CD14-positive monocyte (primary cell): ENCODE measurements at regions not wholly inside any gene's neighbourhood (a gene's known extent, or its start where the extent isn't known, plus 50 kb on each side); places are given as distances from the start of the nearest gene placed in this dataset.

Experiments
- DNase-seq, 3 donors: peaks; one replicate each; pipeline ENCODE4 v3.0.0-alpha.2; 2011 to 2022
- H2AFZ ChIP-seq: 2 replicates; pipeline ENCODE4 v1.6.0; 2012; ENCODE audit warnings: mild to moderate bottlenecking, low read depth, low read length, inconsistent platforms; ENCODE audit not compliant: insufficient read depth, poor library complexity, severe bottlenecking
- H3K27ac ChIP-seq, 2 donors: 1 replicate in 1 of 2; 2 replicates in 1 of 2; pipeline ENCODE4 v1.5.1; 2012 to 2013; ENCODE audit warnings: low read length in 2 of 2, control low read depth in 1 of 2, inconsistent platforms in 1 of 2, low read depth in 1 of 2, mild to moderate bottlenecking in 1 of 2
- H3K27me3 ChIP-seq, 2 donors: one replicate each; pipeline versions ENCODE4 v1.6.0 to v1.6.1; 2011 to 2013; ENCODE audit warnings: low read length in 2 of 2; ENCODE audit not compliant: control insufficient read depth in 2 of 2, insufficient read depth in 2 of 2
- H3K36me3 ChIP-seq, 2 donors: replicated peaks in 1 of 2; 1 replicate in 1 of 2; 2 replicates in 1 of 2; pipeline versions ENCODE4 v1.5.1 to v1.6.1; 2012 to 2013; ENCODE audit warnings: low read length in 2 of 2, control low read depth in 1 of 2, inconsistent platforms in 1 of 2, mild to moderate bottlenecking in 1 of 2; ENCODE audit not compliant: insufficient read depth in 2 of 2, control insufficient read depth in 1 of 2
- H3K4me1 ChIP-seq, 2 donors: 1 replicate in 1 of 2; 2 replicates in 1 of 2; pipeline versions ENCODE4 v1.5.1 to v1.6.1; 2012 to 2013; ENCODE audit warnings: low read length in 2 of 2, control low read depth in 1 of 2, inconsistent platforms in 1 of 2, mild to moderate bottlenecking in 1 of 2, moderate library complexity in 1 of 2; ENCODE audit not compliant: insufficient read depth in 2 of 2, control insufficient read depth in 1 of 2
- H3K4me2 ChIP-seq: replicated peaks from 2 replicates; pipeline ENCODE3; 2012; ENCODE audit warnings: low read length, moderate library complexity, mild to moderate bottlenecking; ENCODE audit not compliant: poor library complexity, severe bottlenecking; ENCODE audit errors: extremely low read depth
- H3K4me3 ChIP-seq, 3 experiments: fragments of 200-600 bp in 1 of 3; sonication (generic) in 1 of 3; replicated peaks in 1 of 3; 1 replicate in 2 of 3; 2 replicates in 1 of 3; pipeline ENCODE4 v1.5.1; 2011 to 2013; ENCODE audit warnings: low read length in 3 of 3, mild to moderate bottlenecking in 3 of 3, control low read depth in 2 of 3, low read depth in 2 of 3, inconsistent platforms in 1 of 3, moderate library complexity in 1 of 3
- H3K79me2 ChIP-seq: 2 replicates; pipeline ENCODE4 v1.6.0; 2012; ENCODE audit warnings: mild to moderate bottlenecking, control low read depth, inconsistent platforms, low read length, moderate library complexity; ENCODE audit not compliant: insufficient read depth
- H3K9ac ChIP-seq: 2 replicates; pipeline ENCODE4 v1.6.0; 2017; ENCODE audit warnings: low read length, mild to moderate bottlenecking; ENCODE audit not compliant: insufficient read depth, poor library complexity, severe bottlenecking
- H3K9me3 ChIP-seq, 2 donors: replicated peaks in 1 of 2; 1 replicate in 1 of 2; 2 replicates in 1 of 2; pipeline versions ENCODE4 v1.5.1 to v1.6.1; 2012 to 2013; ENCODE audit warnings: low read length in 2 of 2, control low read depth in 1 of 2; ENCODE audit not compliant: control insufficient read depth in 1 of 2, insufficient read depth in 1 of 2
- H4K20me1 ChIP-seq: 2 replicates; pipeline ENCODE4 v1.6.0; 2012; ENCODE audit warnings: mild to moderate bottlenecking, low read length, control low read depth, moderate library complexity; ENCODE audit not compliant: insufficient read depth
- H3K27ac Mint-ChIP-seq, 7 donors: one replicate each; pipeline ENCODE4 v1.8.0; 2020; ENCODE audit warnings: mild to moderate bottlenecking in 7 of 7, mixed read lengths in 7 of 7, moderate library complexity in 6 of 7, inconsistent platforms in 2 of 7
- H3K27me3 Mint-ChIP-seq, 3 donors: one replicate each; pipeline ENCODE4 v1.8.0; 2021 to 2022; ENCODE audit warnings: low read depth in 3 of 3, mild to moderate bottlenecking in 3 of 3, mixed read lengths in 3 of 3, moderate library complexity in 3 of 3, inconsistent platforms in 1 of 3
- H3K36me3 Mint-ChIP-seq, 2 donors: one replicate each; pipeline ENCODE4 v1.8.0; 2020; ENCODE audit warnings: mixed read lengths in 2 of 2, inconsistent platforms in 1 of 2, mild to moderate bottlenecking in 1 of 2
- H3K4me1 Mint-ChIP-seq: one replicate; pipeline ENCODE4 v1.8.0; 2020; ENCODE audit warnings: mild to moderate bottlenecking, mixed read lengths
- H3K4me3 Mint-ChIP-seq, 2 donors: one replicate each; pipeline ENCODE4 v1.8.0; 2020; ENCODE audit warnings: mild to moderate bottlenecking in 2 of 2, mixed read lengths in 2 of 2, moderate library complexity in 1 of 2
- H3K9me3 Mint-ChIP-seq, 7 donors: one replicate each; pipeline ENCODE4 v1.8.0; 2020 to 2022; ENCODE audit warnings: mixed read lengths in 7 of 7, mild to moderate bottlenecking in 6 of 7, moderate library complexity in 6 of 7, inconsistent platforms in 2 of 7
- CTCF ChIP-seq: fragments of 200-600 bp; IDR thresholded peaks from one replicate; pipeline ENCODE4 v1.8.0; 2022; ENCODE audit warnings: antibody characterized with exemption, mild to moderate bottlenecking
- WGBS: methylation state at CpG from one replicate; pipeline ENCODE4 v1.1.5; 2013; ENCODE audit warnings: missing lambda C conversion rate; ENCODE audit not compliant: insufficient coverage; 5-methylcytosine and 5-hydroxymethylcytosine counted together
- intact Hi-C, 2 donors: fragments of 100-400 bp; cut with micrococcal nuclease; formaldehyde crosslinking; loops; one replicate each; pipeline versions ENCODE4 v1.15.0 to v1.15.1; 2023

- Mint-ChIP-seq H3K27ac (no peak overlapping the region), H3K27me3 (no peaks in the 10 kb centered on the region), H3K4me3 (no peak overlapping the region), H3K9me3 (peaks cover 0 to 2% (median 0%) of the 10 kb centered on the region in 7 donors), H3K4me1 (no peaks in the 10 kb centered on the region), H3K36me3 (no peaks in the 10 kb centered on the region)
- no peaks in the 10 kb centered on the region for H3K79me2 ChIP-seq
- H4K20me1 ChIP-seq: no peaks in the 10 kb centered on the region
- H3K9me3 ChIP-seq: no peaks in the 10 kb centered on the region
- no peaks in the 10 kb centered on the region for H3K4me1 ChIP-seq
- no peak for TF ChIP-seq CTCF
- H3K36me3 ChIP-seq: no peaks in the 10 kb centered on the region
- no peak overlapping the region for H2AFZ ChIP-seq
- no peak overlapping the region for H3K9ac ChIP-seq
- intact Hi-C loops: no loop called here
- no CpG with 5 or more reads among the region's 5 CpGs for WGBS
- H3K4me3 ChIP-seq: no peak overlapping the region
- DNase-seq: no peak
- H3K4me2 ChIP-seq: no peak overlapping the region
- H3K27ac ChIP-seq: no peak overlapping the region
- no peaks in the 10 kb centered on the region for H3K27me3 ChIP-seq
Measured at GRCh38 chr11:26777372-26777808, 55.5 kb upstream of the SLC5A12 start.

GRCh38 chr11:26778000-26778757 is 56.3 kb upstream of the SLC5A12 start:
- H3K4me3 ChIP-seq: no peak overlapping the region
- Mint-ChIP-seq H3K9me3 (peaks cover 0 to 3% (median 2%) of the 10 kb centered on the region in 7 donors), H3K4me3 (no peak overlapping the region), H3K4me1 (no peaks in the 10 kb centered on the region), H3K27ac (no peak overlapping the region), H3K27me3 (no peaks in the 10 kb centered on the region), H3K36me3 (no peaks in the 10 kb centered on the region)
- DNase-seq: no peak
- TF ChIP-seq CTCF: no peak
- intact Hi-C loops: no loop called here
- no peak overlapping the region for H2AFZ ChIP-seq
- 63% methylated on average over 2 of the region's 8 CpGs for WGBS
- H3K36me3 ChIP-seq: no peaks in the 10 kb centered on the region
- H3K9me3 ChIP-seq: no peaks in the 10 kb centered on the region
- H3K4me2 ChIP-seq: no peak overlapping the region
- H3K79me2 ChIP-seq: no peaks in the 10 kb centered on the region
- no peak overlapping the region for H3K27ac ChIP-seq
- no peak overlapping the region for H3K9ac ChIP-seq
- no peaks in the 10 kb centered on the region for H3K27me3 ChIP-seq
- no peaks in the 10 kb centered on the region for H4K20me1 ChIP-seq
- no peaks in the 10 kb centered on the region for H3K4me1 ChIP-seq
